ENCODE measurements at regions not wholly inside any gene's neighbourhood (a gene's known extent, or its start where the extent isn't known, plus 50 kb on each side); places are given as distances from the start of the nearest gene placed in this dataset.

GRCh38 chr2:12932192-12932591 is 215.5 kb downstream of the TRIB2 start:
- DNase-seq = no peak

- no peak for DNase-seq
Observed at GRCh38 chr2:12934146-12934756, 217.5 kb downstream of the TRIB2 start.

GRCh38 chr2:12935222-12935621 is 218.5 kb downstream of the TRIB2 start:
- DNase-seq = no peak

GRCh38 chr2:12935796-12936195 is 219.1 kb downstream of the TRIB2 start:
- DNase-seq = no peak

GRCh38 chr2:12941203-12941602 is 224.5 kb downstream of the TRIB2 start:
- no peak for DNase-seq

- no peak for DNase-seq
Observed at GRCh38 chr2:12948231-12948960, 231.7 kb downstream of the TRIB2 start.

- DNase-seq = no peak
Observed at GRCh38 chr2:12948961-12949353, 232.2 kb downstream of the TRIB2 start.

GRCh38 chr2:12949406-12949805 is 232.7 kb downstream of the TRIB2 start:
- DNase-seq = no peak

GRCh38 chr2:12950174-12950573 is 233.4 kb downstream of the TRIB2 start:
- DNase-seq = no peak

- no peak for DNase-seq
Observed at GRCh38 chr2:12950957-12951656, 234.4 kb downstream of the TRIB2 start.

- no peak for DNase-seq
Observed at GRCh38 chr2:12951657-12951973, 234.9 kb downstream of the TRIB2 start.

- DNase-seq = no peak
Observed at GRCh38 chr2:12953596-12953995, 236.9 kb downstream of the TRIB2 start.

GRCh38 chr2:12955864-12956263 is 239.1 kb downstream of the TRIB2 start:
- no peak for DNase-seq

- no peak for DNase-seq
Observed at GRCh38 chr2:12957251-12957650, 240.5 kb downstream of the TRIB2 start.

GRCh38 chr2:12959935-12960334 is 243.2 kb downstream of the TRIB2 start:
- DNase-seq = no peak

- no peak for DNase-seq
Observed at GRCh38 chr2:12960671-12961070, 243.9 kb downstream of the TRIB2 start.

- no peak for DNase-seq
Observed at GRCh38 chr2:12964904-12965539, 248.3 kb downstream of the TRIB2 start.

- no peak for DNase-seq
Observed at GRCh38 chr2:12965540-12966269, 249.0 kb downstream of the TRIB2 start.

- no peak for DNase-seq
Observed at GRCh38 chr2:12967804-12968203, 251.1 kb downstream of the TRIB2 start.

- DNase-seq = no peak
Observed at GRCh38 chr2:12968399-12968798, 251.7 kb downstream of the TRIB2 start.

- DNase-seq = no peak
Observed at GRCh38 chr2:12970861-12971260, 254.1 kb downstream of the TRIB2 start.

GRCh38 chr2:12971581-12972365 is 255.0 kb downstream of the TRIB2 start:
- DNase-seq = no peak

Data from CD4-positive, alpha-beta T cell treated with Interleukin-6 for 4 hours (primary cell).